GM23248 (cell line): ENCODE measurements at regions not wholly inside any gene's neighbourhood (a gene's known extent, or its start where the extent isn't known, plus 50 kb on each side); places are given as distances from the start of the nearest gene placed in this dataset.
"Not testable (repeated sequence)": the region's sequence is repeated elsewhere in the genome, so short reads cannot be mapped to it uniquely, and the experiment has no call there.

ENCODE experiments used
- DNase-seq: peaks from one replicate; pipeline ENCODE4 v3.0.0-alpha.2; 2015
- H2AFZ ChIP-seq: fragments of 200-600 bp; sonication (generic); 2 replicates; pipeline ENCODE4 v1.6.1; 2016; ENCODE audit warnings: antibody characterized with exemption
- H3F3A ChIP-seq: fragments of 200-600 bp; sonication (generic); 2 replicates; pipeline ENCODE4 v1.6.1; 2016; ENCODE audit warnings: mild to moderate bottlenecking, antibody characterized with exemption, mixed run types; ENCODE audit not compliant: insufficient read depth
- H3K27ac ChIP-seq: fragments of 200-600 bp; sonication (generic); 2 replicates; pipeline ENCODE4 v1.5.1; 2016; ENCODE audit warnings: mild to moderate bottlenecking
- H3K27me3 ChIP-seq: fragments of 200-600 bp; sonication (generic); replicated peaks from 2 replicates; pipeline ENCODE4 v1.6.1; 2016; ENCODE audit warnings: mild to moderate bottlenecking; ENCODE audit not compliant: insufficient read depth
- H3K36me3 ChIP-seq: fragments of 200-600 bp; sonication (generic); 2 replicates; pipeline ENCODE4 v1.6.1; 2016; ENCODE audit warnings: low read depth, mild to moderate bottlenecking
- H3K4me1 ChIP-seq: fragments of 200-600 bp; sonication (generic); 2 replicates; pipeline ENCODE4 v1.6.1; 2016; ENCODE audit warnings: mild to moderate bottlenecking; ENCODE audit not compliant: insufficient read depth
- H3K4me2 ChIP-seq: fragments of 200-600 bp; sonication (generic); one replicate; pipeline ENCODE4 v1.6.1; 2016; ENCODE audit warnings: mild to moderate bottlenecking; ENCODE audit not compliant: unreplicated experiment
- H3K4me3 ChIP-seq: fragments of 200-600 bp; sonication (generic); 2 replicates; pipeline ENCODE4 v1.5.1; 2016; ENCODE audit warnings: mild to moderate bottlenecking
- H3K79me2 ChIP-seq: fragments of 200-600 bp; sonication (generic); 2 replicates; pipeline ENCODE4 v1.6.1; 2016; ENCODE audit warnings: mild to moderate bottlenecking; ENCODE audit not compliant: insufficient read depth
- H3K9ac ChIP-seq: fragments of 200-600 bp; sonication (generic); 2 replicates; pipeline ENCODE4 v1.6.1; 2016; ENCODE audit warnings: mild to moderate bottlenecking
- H3K9me2 ChIP-seq: fragments of 200-600 bp; sonication (generic); 2 replicates; pipeline ENCODE4 v1.6.1; 2016; ENCODE audit warnings: mixed run types, mild to moderate bottlenecking, moderate library complexity; ENCODE audit not compliant: insufficient read depth
- H3K9me3 ChIP-seq: fragments of 200-600 bp; sonication (generic); one replicate; pipeline ENCODE4 v1.6.1; 2017; ENCODE audit warnings: low read depth
- H4K20me1 ChIP-seq: fragments of 200-600 bp; sonication (generic); 2 replicates; pipeline ENCODE4 v1.6.0; 2016; ENCODE audit not compliant: insufficient read depth
- EZH2 ChIP-seq: fragments of 200-600 bp; sonication (generic); IDR thresholded peaks from 2 replicates; pipeline ENCODE4 v1.6.1; 2018; ENCODE audit warnings: antibody characterized with exemption, mild to moderate bottlenecking; ENCODE audit not compliant: insufficient read depth, poor library complexity, severe bottlenecking
- EZH2phosphoT487 ChIP-seq: fragments of 200-600 bp; sonication (generic); IDR thresholded peaks from 2 replicates; pipeline ENCODE4 v1.6.1; 2018; ENCODE audit warnings: antibody characterized with exemption, moderate library complexity, mild to moderate bottlenecking, low read depth; ENCODE audit not compliant: insufficient read depth
- WGBS, 2 experiments: methylation state at CpG; one replicate each; pipeline ENCODE4 v1.1.6; 2015 to 2017; ENCODE audit warnings: low lambda C conversion rate in 2 of 2, low coverage in 1 of 2; ENCODE audit errors: missing lambda C conversion rate in 2 of 2; 5-methylcytosine and 5-hydroxymethylcytosine counted together
- in situ Hi-C: fragments of 300-500 bp; cut with MboI; formaldehyde crosslinking; loops from 2 replicates; pipeline ENCODE4 v1.15.0; 2020

GRCh38 chr17:6254036-6254435 is 180.9 kb downstream of the AIPL1 start:
- no peak for TF ChIP-seq EZH2
- no peak for TF ChIP-seq EZH2phosphoT487
- H3K9me3 ChIP-seq, result no peaks in the 10 kb centered on the region
- no peak overlapping the region for H3K4me3 ChIP-seq
- H3K4me1 ChIP-seq, result no peaks in the 10 kb centered on the region
- no peaks in the 10 kb centered on the region for H3K9me2 ChIP-seq
- H3K27ac ChIP-seq, result no peak overlapping the region
- H4K20me1 ChIP-seq, result no peaks in the 10 kb centered on the region
- no peak overlapping the region for H3K4me2 ChIP-seq
- H3K27me3 ChIP-seq, result no peaks in the 10 kb centered on the region
- DNase-seq, result no peak
- H3K79me2 ChIP-seq, result no peaks in the 10 kb centered on the region
- H3K36me3 ChIP-seq, result no peaks in the 10 kb centered on the region
- 23 to 24% methylated on average over 5 of the region's 5 CpGs for WGBS, 2 experiments
- H2AFZ ChIP-seq, result no peak overlapping the region
- H3K9ac ChIP-seq, result no peak overlapping the region
- in situ Hi-C loops, result no loop called here
- no peaks in the 10 kb centered on the region for H3F3A ChIP-seq

DNA sequence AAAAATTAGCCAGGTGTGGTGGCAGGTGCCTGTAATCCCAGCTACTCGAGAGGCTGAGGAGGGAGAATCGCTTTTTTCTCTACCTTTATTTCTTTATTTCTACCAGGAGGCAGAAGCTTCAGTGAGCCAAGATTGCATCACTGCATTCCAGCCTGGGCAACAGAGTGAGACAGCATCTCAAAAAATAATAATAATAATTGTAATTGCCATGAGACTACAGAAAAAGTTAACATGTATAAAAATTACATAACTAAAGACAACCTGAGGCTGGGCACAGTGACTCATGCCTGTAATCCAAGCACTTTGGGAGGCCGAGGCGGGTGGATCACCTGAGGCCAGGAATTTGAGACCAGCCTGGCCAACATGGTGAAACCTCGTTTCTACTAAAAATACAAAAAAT is 181.5 kb downstream of the WSCD1 start:
- 25 to 36% methylated on average over 5 of the region's 5 CpGs for WGBS, 2 experiments
- H3K4me1 ChIP-seq, H4K20me1 ChIP-seq, in situ Hi-C loops, H3K36me3 ChIP-seq, H3K27me3 ChIP-seq, H3K79me2 ChIP-seq, H3K9me3 ChIP-seq, H3K4me2 ChIP-seq, DNase-seq, H3K9me2 ChIP-seq, H3K4me3 ChIP-seq, H2AFZ ChIP-seq, H3F3A ChIP-seq, H3K9ac ChIP-seq, H3K27ac ChIP-seq: not testable (repeated sequence)

DNA sequence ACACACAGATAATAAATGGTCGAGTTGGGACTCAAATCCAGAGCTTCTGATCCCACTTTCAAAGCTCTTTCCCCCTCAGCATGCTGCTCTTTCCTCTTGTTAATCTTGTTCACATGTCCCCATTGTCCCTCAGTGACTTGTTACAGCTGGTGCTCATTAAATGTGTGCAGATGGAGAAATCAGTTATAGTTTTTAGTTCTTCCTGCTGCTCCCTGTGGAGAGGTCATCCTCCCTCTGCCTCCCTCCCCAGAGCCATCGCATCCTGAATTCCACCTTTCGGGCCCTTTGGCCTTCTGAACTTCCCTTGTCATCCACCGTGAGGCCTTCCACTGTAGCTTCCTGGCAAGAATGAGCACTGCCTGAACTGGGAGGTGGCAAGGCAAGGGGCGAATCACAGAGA is 179.6 kb downstream of the WSCD1 start:
- no peaks in the 10 kb centered on the region for H3K36me3 ChIP-seq
- no peaks in the 10 kb centered on the region for H3K4me1 ChIP-seq
- no peak overlapping the region for H3K4me3 ChIP-seq
- TF ChIP-seq EZH2phosphoT487, result no peak
- no peak for TF ChIP-seq EZH2
- H3K27me3 ChIP-seq, result no peaks in the 10 kb centered on the region
- no peak overlapping the region for H2AFZ ChIP-seq
- DNase-seq, result no peak
- no peaks in the 10 kb centered on the region for H3K9me2 ChIP-seq
- WGBS, 2 experiments, result 1 to 7% methylated on average over 5 of the region's 5 CpGs
- in situ Hi-C loops, result no loop called here
- H3K9ac ChIP-seq, result no peak overlapping the region
- H3K79me2 ChIP-seq, result no peaks in the 10 kb centered on the region
- no peaks in the 10 kb centered on the region for H4K20me1 ChIP-seq
- no peak overlapping the region for H3K27ac ChIP-seq
- no peak overlapping the region for H3K4me2 ChIP-seq
- no peaks in the 10 kb centered on the region for H3K9me3 ChIP-seq
- H3F3A ChIP-seq, result no peaks in the 10 kb centered on the region

DNA sequence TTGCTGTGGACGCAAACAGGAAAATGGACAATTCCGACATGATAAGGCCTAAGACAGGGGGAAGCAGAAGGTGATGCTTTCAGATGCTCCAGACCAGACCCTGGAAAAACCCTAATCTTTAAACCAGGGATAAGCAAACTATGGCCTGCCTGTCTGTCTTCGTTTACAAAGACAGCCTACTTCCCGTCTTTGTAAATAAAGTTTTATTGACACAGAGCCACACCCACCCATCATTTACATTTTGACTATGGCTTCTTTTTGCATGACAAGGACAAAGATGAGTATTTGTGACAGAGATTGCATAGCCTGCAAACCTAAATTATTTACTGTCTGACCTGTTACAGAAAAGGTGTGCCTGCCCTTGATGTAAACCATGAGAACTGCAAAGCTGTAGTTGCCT is 177.9 kb downstream of the WSCD1 start:
- no peaks in the 10 kb centered on the region for H3K27me3 ChIP-seq
- WGBS, 2 experiments, result 36 to 53% methylated on average over 4 of the region's 4 CpGs
- no peak overlapping the region for H3K4me3 ChIP-seq
- no peaks in the 10 kb centered on the region for H3K36me3 ChIP-seq
- in situ Hi-C loops, result no loop called here
- H3K4me2 ChIP-seq, result no peak overlapping the region
- no peak overlapping the region for H3K9ac ChIP-seq
- H3K9me2 ChIP-seq, result no peaks in the 10 kb centered on the region
- no peak for DNase-seq
- H3K27ac ChIP-seq, result no peak overlapping the region
- H3K9me3 ChIP-seq, result no peaks in the 10 kb centered on the region
- TF ChIP-seq EZH2 (no peak), EZH2phosphoT487 (no peak)
- H3K4me1 ChIP-seq, result no peaks in the 10 kb centered on the region
- no peaks in the 10 kb centered on the region for H3F3A ChIP-seq
- H2AFZ ChIP-seq, result no peak overlapping the region
- H3K79me2 ChIP-seq, result no peaks in the 10 kb centered on the region
- H4K20me1 ChIP-seq, result no peaks in the 10 kb centered on the region

DNA sequence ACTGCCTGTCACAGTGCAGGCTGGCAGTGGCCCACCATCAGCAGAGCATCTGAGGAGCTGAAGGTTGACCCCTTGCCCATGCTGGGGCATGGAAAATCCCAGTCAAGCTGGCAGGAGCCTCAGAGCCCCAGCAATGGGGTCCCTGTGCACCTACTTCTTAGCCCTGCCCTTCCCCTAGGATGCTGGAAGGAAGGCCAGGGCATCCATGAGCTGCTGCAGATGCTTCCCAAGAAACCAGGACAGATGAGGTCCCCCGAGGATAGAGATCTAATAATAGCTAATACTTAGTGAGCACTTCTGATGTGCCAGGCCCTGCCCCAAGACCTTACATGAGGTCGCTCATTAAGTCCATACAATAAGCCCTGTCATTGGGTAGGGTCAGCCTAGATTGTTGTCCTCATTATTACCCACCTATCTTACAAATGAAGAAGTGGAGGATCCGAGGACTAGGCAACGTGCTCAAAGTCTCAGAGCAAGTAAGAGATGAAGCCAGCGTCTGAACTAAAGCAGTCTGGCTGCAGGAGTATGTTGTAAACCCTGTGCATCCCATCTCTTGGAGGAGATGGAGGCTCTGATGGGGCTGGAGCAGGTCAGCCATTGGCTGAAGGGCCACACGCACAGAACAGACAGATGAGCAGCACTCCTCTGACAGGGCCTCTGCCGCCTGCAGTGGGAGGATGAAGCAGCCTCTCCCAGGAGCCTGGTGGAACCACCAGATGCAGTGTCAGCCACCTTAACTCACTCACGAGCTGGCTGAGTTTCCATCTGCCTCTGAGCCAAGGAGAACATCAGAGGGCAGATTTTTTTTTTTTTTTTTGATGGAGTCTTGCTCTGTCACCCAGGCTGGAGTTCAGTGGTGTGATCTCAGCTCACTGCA is 175.4 kb downstream of the WSCD1 start:
- no peaks in the 10 kb centered on the region for H3K27me3 ChIP-seq
- in situ Hi-C loops, result no loop called here
- no peak overlapping the region for H3K4me2 ChIP-seq
- no peak for TF ChIP-seq EZH2phosphoT487
- no peak for TF ChIP-seq EZH2
- H3F3A ChIP-seq, result no peaks in the 10 kb centered on the region
- WGBS, 2 experiments, result 15 to 16% methylated on average over 8 of the region's 8 CpGs
- H3K79me2 ChIP-seq, result no peaks in the 10 kb centered on the region
- H3K9me2 ChIP-seq, result no peaks in the 10 kb centered on the region
- H3K4me3 ChIP-seq, result no peak overlapping the region
- H4K20me1 ChIP-seq, result no peaks in the 10 kb centered on the region
- H3K9me3 ChIP-seq, result no peaks in the 10 kb centered on the region
- H3K9ac ChIP-seq, result no peak overlapping the region
- H3K4me1 ChIP-seq, result no peaks in the 10 kb centered on the region
- no peak for DNase-seq
- H3K36me3 ChIP-seq, result no peaks in the 10 kb centered on the region
- H3K27ac ChIP-seq, result no peak overlapping the region
- no peak overlapping the region for H2AFZ ChIP-seq
